HFF-Myc (cell line): ENCODE measurements at regions not wholly inside any gene's neighbourhood (a gene's known extent, or its start where the extent isn't known, plus 50 kb on each side); places are given as distances from the start of the nearest gene placed in this dataset.

Source experiments
- DNase-seq: peaks from one replicate; pipeline ENCODE4 v3.0.0-alpha.2; 2011; ENCODE audit warnings: low read depth; ENCODE audit errors: extremely low read depth
- H3K4me3 ChIP-seq: replicated peaks from 2 replicates; pipeline ENCODE4 v1.5.1; 2011; ENCODE audit warnings: low read depth, mild to moderate bottlenecking, control low read depth, low read length
- TF ChIP-seq, protein P1 (sequence below): IDR thresholded peaks from 2 replicates; pipeline ENCODE4 v1.5.1; 2012; ENCODE audit warnings: mild to moderate bottlenecking, low read depth, low read length, control low read depth; ENCODE audit errors: missing control alignments

- no peak for DNase-seq
- peak overlapping the region; percentile 53 for H3K4me3 ChIP-seq
- TF ChIP-seq, protein P1, sequence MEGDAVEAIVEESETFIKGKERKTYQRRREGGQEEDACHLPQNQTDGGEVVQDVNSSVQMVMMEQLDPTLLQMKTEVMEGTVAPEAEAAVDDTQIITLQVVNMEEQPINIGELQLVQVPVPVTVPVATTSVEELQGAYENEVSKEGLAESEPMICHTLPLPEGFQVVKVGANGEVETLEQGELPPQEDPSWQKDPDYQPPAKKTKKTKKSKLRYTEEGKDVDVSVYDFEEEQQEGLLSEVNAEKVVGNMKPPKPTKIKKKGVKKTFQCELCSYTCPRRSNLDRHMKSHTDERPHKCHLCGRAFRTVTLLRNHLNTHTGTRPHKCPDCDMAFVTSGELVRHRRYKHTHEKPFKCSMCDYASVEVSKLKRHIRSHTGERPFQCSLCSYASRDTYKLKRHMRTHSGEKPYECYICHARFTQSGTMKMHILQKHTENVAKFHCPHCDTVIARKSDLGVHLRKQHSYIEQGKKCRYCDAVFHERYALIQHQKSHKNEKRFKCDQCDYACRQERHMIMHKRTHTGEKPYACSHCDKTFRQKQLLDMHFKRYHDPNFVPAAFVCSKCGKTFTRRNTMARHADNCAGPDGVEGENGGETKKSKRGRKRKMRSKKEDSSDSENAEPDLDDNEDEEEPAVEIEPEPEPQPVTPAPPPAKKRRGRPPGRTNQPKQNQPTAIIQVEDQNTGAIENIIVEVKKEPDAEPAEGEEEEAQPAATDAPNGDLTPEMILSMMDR = no peak
These were observed 67.5 kb upstream of the RGS7 start for GRCh38 chr1:241424480-241424971.

- TF ChIP-seq, protein P1 = no peak
- H3K4me3 ChIP-seq = peak overlapping the region; percentile 53
- no peak for DNase-seq
These were observed 66.8 kb upstream of the RGS7 start for GRCh38 chr1:241423541-241424479.

DNA sequence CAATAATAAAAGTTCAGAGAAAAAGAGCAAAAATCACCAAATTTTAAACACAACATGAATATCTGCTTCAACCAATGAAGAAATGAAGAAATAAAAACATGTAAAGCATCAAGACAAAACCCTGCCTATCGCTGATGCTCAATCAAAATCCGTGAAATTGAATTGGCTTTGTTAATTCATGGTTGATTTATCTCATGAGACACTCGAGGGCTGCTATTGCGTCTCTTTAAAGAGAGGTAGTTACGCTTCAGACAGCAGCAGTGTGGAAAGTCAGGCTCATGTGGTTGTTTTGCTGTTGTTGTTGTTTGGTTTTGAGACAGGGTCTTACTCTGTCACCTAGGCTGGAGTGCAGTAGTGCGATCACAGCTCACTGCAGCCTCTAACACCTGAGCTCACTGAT is 65.5 kb upstream of the RGS7 start:
- no peak overlapping the region for H3K4me3 ChIP-seq
- no peak for DNase-seq
- TF ChIP-seq, protein P1 = no peak

- DNase-seq = no peak
- TF ChIP-seq, protein P1 = no peak
- H3K4me3 ChIP-seq = no peak overlapping the region
These were observed 63.0 kb upstream of the RGS7 start for GRCh38 chr1:241419986-241420385.

DNA sequence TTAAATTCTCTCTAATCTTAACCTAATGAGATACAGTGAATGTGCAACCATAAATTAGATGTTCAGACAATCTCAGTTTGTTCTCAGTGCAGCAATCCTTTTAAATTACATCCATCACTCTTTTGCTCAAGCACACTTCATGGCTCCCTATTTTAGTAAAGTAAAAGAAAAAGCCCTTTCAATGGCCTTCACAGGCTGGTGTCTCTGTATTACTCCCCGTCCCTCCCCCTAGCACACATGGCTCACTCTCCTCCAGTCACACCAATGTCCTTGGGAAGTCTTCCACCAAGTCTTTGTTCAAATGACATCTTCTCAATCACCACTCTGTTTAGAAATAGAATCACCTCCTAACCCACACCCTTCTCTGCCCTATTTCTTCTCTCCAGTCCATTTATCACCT is 60.3 kb upstream of the RGS7 start:
- TF ChIP-seq, protein P1 = no peak
- H3K4me3 ChIP-seq = no peak overlapping the region
- DNase-seq = no peak

DNA sequence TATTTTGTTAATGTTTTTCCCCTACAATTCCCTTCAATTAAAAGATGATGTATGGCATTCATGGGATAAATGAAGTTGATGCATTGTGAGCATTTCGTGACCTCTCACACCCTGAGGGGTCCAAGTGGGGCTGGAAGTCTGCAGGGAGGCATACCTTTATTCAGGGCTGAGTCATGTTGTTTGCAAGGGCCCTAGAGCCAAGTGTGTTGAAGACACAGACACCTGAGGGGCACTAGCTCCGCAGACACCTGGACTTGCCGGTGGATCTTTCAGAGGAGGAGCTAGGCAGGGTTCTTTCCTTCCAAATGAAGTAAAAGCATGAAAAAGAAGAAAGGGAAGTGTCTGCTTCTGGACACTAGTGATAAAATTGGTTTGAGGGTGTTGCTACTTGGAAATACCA is 57.0 kb upstream of the RGS7 start:
- TF ChIP-seq, protein P1 = no peak
- no peak for DNase-seq
- H3K4me3 ChIP-seq = no peak overlapping the region

DNA sequence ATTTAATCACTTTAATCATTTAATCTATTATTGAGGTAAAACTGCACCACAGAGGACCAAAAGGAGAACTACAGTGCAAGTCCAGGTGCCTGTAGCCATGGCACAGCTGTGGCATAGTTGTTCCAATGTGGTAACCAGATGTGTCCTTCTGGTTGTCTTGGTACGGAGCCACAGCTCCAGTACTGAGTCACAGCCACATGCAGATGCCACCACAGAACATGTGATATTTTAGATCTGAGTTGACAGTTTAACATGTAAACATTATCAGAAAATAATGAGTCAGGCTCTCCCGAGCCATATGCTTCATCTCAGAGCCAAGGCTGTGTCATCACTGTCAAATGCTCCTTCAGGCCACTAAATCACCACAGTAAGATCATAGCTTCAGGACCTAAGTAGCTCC is 56.4 kb upstream of the RGS7 start:
- H3K4me3 ChIP-seq = no peak overlapping the region
- DNase-seq = peak; percentile 89

More for the DNA sequence above, 56.4 kb upstream of the RGS7 start:
- TF ChIP-seq, protein P1 = no peak
